ENCODE measurements at regions not wholly inside any gene's neighbourhood (a gene's known extent, or its start where the extent isn't known, plus 50 kb on each side); places are given as distances from the start of the nearest gene placed in this dataset.

- H3K27ac ChIP-seq = no peak overlapping the region
- TF ChIP-seq ZFX (IDR thresholded peaks at IDR 0.05; ENCODE audit: borderline replicate concordance) (no peak), CTCF (IDR thresholded peaks at IDR 0.05) (no peak)
These were observed 123.1 kb downstream of the ASB1 start for GRCh38 chr2:238549866-238550265.

GRCh38 chr2:238551091-238551490 is 124.4 kb downstream of the ASB1 start:
- no peak overlapping the region for H3K27ac ChIP-seq
- TF ChIP-seq CTCF (IDR thresholded peaks at IDR 0.05) (no peak), ZFX (IDR thresholded peaks at IDR 0.05; ENCODE audit: borderline replicate concordance) (no peak)

- TF ChIP-seq CTCF (IDR thresholded peaks at IDR 0.05) (no peak), ZFX (IDR thresholded peaks at IDR 0.05; ENCODE audit: borderline replicate concordance) (no peak)
- no peak overlapping the region for H3K27ac ChIP-seq
These were observed 125.5 kb downstream of the ASB1 start for GRCh38 chr2:238552226-238552625.

GRCh38 chr2:238553159-238553558 is 126.4 kb downstream of the ASB1 start:
- no peak overlapping the region for H3K27ac ChIP-seq
- TF ChIP-seq CTCF (IDR thresholded peaks at IDR 0.05) = no peak
- no peak for TF ChIP-seq ZFX (IDR thresholded peaks at IDR 0.05; ENCODE audit: borderline replicate concordance)

GRCh38 chr2:238554468-238555315 is 128.0 kb downstream of the ASB1 start:
- no peak overlapping the region for H3K27ac ChIP-seq
- TF ChIP-seq CTCF (IDR thresholded peaks at IDR 0.05) = no peak

- TF ChIP-seq ZFX (IDR thresholded peaks at IDR 0.05; ENCODE audit: borderline replicate concordance) (no peak), CTCF (IDR thresholded peaks at IDR 0.05) (no peak)
- H3K27ac ChIP-seq = no peak overlapping the region
These were observed 129.2 kb downstream of the ASB1 start for GRCh38 chr2:238555786-238556542.

- TF ChIP-seq CTCF (IDR thresholded peaks at IDR 0.05) (no peak), ZFX (IDR thresholded peaks at IDR 0.05; ENCODE audit: borderline replicate concordance) (no peak)
- no peak overlapping the region for H3K27ac ChIP-seq
These were observed 130.7 kb downstream of the ASB1 start for GRCh38 chr2:238557431-238557830.
